Activated T-helper 2 cell treated with anti-CD3 and anti-CD28 coated beads, Interferon-gamma antibody, Interleukin-2, Interleukin-4, amounts not matched to agents 10 μg/mL and 5 μg/mL and 100 μg/mL, durations not matched to agents 14 hours and 24 hours and 36 hours (primary cell): ENCODE measurements at regions not wholly inside any gene's neighbourhood (a gene's known extent, or its start where the extent isn't known, plus 50 kb on each side); places are given as distances from the start of the nearest gene placed in this dataset.
"Not testable (repeated sequence)": the region's sequence is repeated elsewhere in the genome, so short reads cannot be mapped to it uniquely, and the experiment has no call there.

Experiments
- DNase-seq: peaks from one replicate; pipeline ENCODE4 v3.0.0; 2021; ENCODE audit warnings: low spot score
- H3K27ac Mint-ChIP-seq: one replicate; pipeline ENCODE4 v1.8.0; 2021; ENCODE audit warnings: mixed read lengths
- H3K27me3 Mint-ChIP-seq: one replicate; pipeline ENCODE4 v1.8.0; 2021; ENCODE audit warnings: low read depth, mixed read lengths
- H3K36me3 Mint-ChIP-seq: one replicate; pipeline ENCODE4 v1.8.0; 2021; ENCODE audit warnings: low read depth, mixed read lengths
- H3K4me1 Mint-ChIP-seq: one replicate; pipeline ENCODE4 v1.8.0; 2021; ENCODE audit warnings: low read depth, mixed read lengths
- H3K4me3 Mint-ChIP-seq: one replicate; pipeline ENCODE4 v1.8.0; 2021; ENCODE audit warnings: low read depth, mild to moderate bottlenecking, moderate library complexity, mixed read lengths
- H3K9me3 Mint-ChIP-seq: one replicate; pipeline ENCODE4 v1.8.0; 2021; ENCODE audit warnings: mixed read lengths
- intact Hi-C: fragments of 100-400 bp; cut with micrococcal nuclease; formaldehyde crosslinking; loops from one replicate; pipeline ENCODE4 v1.15.1; 2023

DNA sequence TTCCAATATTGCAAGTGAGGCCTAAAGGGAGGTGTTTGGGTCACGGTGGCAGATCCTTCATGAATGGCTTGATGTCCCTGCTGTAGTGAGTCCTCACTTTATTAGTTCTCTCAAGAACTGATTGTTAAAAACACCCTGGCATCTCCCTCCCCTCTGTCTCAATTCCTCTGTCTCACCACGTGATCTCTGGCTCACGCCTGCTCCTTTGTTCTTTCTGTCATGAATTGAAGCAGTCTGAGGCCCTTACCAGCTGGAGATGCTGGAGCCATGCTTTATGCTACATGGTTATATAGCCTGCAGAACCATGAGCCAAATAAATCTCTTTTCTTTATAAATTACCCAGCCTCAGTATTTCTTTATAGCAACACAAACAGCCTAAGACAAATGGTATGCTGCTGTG, 980.7 kb upstream of the GRIA3 start:
- H3K4me3 Mint-ChIP-seq: no peak overlapping the region
- H3K36me3 Mint-ChIP-seq: no peaks in the 10 kb centered on the region
- no peak for DNase-seq
- no peaks in the 10 kb centered on the region for H3K27me3 Mint-ChIP-seq
- intact Hi-C loops: no loop called here
- no peak overlapping the region for H3K27ac Mint-ChIP-seq
- H3K4me1 Mint-ChIP-seq: no peaks in the 10 kb centered on the region
- no peaks in the 10 kb centered on the region for H3K9me3 Mint-ChIP-seq

DNA sequence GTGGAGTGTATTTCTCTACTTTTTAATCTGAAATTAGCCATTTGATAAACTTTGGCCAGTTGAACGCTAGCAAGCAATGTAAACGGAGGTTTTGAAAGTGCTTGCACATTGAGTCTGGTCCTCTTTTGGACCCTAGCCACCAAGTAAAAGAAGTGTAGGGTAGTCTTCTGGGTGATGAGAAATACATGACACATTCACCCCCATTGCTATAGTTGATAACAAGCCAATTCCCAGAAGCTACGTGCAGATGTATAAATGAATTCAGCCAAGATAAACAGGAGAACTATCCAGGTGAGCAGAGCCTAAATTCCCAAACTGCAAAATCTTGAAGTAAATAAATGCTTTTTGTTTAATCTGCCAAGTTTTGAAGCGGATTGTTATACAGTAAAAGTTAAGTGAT, 965.4 kb upstream of the GRIA3 start:
- Mint-ChIP-seq H3K4me3 (no peak overlapping the region), H3K27me3 (no peaks in the 10 kb centered on the region), H3K27ac (no peak overlapping the region), H3K9me3 (no peaks in the 10 kb centered on the region), H3K36me3 (no peaks in the 10 kb centered on the region), H3K4me1 (no peaks in the 10 kb centered on the region)
- intact Hi-C loops: no loop called here
- DNase-seq: no peak

DNA sequence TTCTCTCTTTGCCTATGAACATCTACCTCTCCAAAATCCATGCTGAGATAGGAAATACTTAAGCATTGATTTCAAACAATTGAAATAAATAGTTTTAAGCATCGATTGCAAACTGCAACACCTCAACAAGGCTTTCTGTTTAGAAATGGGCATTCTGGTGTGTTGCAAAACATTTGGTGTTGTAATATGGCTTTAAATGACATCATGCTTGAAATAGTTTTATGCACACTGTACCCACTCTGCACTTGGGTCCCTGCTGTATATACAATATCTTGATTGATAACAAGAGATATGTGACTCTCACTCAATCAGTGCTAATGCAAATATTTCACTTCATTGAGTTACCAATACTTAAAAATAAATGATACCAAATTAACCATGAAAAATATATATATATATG, 964.9 kb upstream of the GRIA3 start:
- no peaks in the 10 kb centered on the region for H3K4me1 Mint-ChIP-seq
- H3K9me3 Mint-ChIP-seq: no peaks in the 10 kb centered on the region
- intact Hi-C loops: no loop called here

DNA sequence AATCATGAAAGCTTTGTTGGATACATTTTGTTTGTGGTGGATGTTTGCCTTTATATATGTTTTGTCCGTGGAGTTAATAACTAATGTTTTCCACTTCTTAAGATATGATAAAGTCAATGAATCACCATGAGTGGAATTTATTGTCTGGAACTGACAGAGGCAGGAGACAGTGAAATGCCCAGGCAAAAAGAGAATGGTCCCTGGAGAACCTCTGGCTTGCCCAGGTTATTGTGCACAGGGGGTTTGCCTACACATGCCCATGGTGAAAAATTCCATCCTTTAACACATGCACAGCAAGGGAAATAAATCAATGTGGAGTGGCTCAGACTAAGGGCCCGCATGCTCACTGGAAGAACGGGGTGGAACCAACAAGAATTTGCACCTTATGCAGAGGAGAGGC, 964.3 kb upstream of the GRIA3 start:
- DNase-seq: no peak
- no peak overlapping the region for H3K4me3 Mint-ChIP-seq
- no peaks in the 10 kb centered on the region for H3K4me1 Mint-ChIP-seq
- intact Hi-C loops: no loop called here
- no peaks in the 10 kb centered on the region for H3K27me3 Mint-ChIP-seq
- no peak overlapping the region for H3K27ac Mint-ChIP-seq
- H3K36me3 Mint-ChIP-seq: no peaks in the 10 kb centered on the region
- H3K9me3 Mint-ChIP-seq: no peaks in the 10 kb centered on the region

More for the DNA sequence above, 964.9 kb upstream of the GRIA3 start:
- H3K27me3 Mint-ChIP-seq: no peaks in the 10 kb centered on the region
- DNase-seq: no peak
- no peak overlapping the region for H3K4me3 Mint-ChIP-seq
- H3K27ac Mint-ChIP-seq: no peak overlapping the region
- no peaks in the 10 kb centered on the region for H3K36me3 Mint-ChIP-seq

DNA sequence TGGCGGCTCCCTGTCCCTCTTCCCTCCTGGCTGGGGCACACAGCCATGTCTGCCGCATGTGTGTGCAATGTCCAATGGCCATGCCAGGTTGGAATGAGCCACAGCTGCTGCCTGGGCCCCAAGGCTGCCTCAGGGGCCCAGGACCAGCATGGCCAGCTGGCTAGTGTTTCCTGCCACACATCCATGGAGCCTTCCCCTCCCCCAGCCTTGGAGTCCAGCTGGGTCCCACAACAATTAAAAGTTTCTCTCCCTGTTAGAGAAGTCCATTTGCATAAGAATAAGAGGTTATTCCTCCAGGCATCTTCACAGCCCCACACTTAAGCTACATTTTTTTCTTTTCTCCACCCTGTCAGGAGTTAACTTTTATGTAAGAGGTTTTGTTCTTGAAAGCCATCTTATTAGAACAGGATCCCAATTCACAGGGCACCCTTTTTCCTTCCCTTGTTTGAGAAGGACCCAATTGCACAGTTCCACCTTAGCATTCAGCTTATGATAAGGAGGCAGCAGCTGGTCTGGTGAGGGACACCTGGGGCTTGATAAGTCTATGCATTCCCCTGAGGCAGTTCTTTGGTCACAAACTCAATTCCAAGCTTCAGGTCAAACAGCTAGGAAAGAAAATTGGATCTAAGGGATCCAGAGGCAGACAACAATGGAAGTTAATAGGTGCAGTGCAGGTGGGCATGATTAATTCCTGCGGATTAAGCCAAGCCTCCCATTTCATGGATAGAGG, 963.3 kb upstream of the GRIA3 start:
- Mint-ChIP-seq H3K4me1 (no peaks in the 10 kb centered on the region), H3K27ac (no peak overlapping the region), H3K4me3 (no peak overlapping the region), H3K27me3 (no peaks in the 10 kb centered on the region), H3K36me3 (no peaks in the 10 kb centered on the region), H3K9me3 (no peaks in the 10 kb centered on the region)
- intact Hi-C loops: no loop called here
- DNase-seq: no peak

DNA sequence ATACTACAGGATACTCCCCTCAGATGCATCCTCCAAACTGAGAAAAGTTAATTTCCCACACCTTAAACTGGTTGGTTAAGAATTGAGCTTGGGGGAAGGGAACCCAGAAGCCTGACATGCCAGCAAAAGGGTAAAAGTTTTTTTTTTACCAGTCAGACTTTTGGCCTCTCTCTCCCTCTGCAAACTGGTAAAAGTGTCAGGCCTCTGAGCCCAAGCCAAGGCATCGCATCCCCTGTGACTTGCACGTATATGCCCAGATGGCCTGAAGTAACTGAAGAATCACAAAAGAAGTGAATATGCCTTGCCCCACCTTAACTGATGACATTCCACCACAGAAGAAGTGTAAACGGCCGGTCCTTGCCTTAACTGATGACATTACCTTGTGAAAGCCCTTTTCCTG, 962.3 kb upstream of the GRIA3 start:
- H3K4me3 Mint-ChIP-seq, H3K9me3 Mint-ChIP-seq, H3K27me3 Mint-ChIP-seq, H3K4me1 Mint-ChIP-seq, H3K27ac Mint-ChIP-seq, DNase-seq, H3K36me3 Mint-ChIP-seq, intact Hi-C loops: not testable (repeated sequence)

DNA sequence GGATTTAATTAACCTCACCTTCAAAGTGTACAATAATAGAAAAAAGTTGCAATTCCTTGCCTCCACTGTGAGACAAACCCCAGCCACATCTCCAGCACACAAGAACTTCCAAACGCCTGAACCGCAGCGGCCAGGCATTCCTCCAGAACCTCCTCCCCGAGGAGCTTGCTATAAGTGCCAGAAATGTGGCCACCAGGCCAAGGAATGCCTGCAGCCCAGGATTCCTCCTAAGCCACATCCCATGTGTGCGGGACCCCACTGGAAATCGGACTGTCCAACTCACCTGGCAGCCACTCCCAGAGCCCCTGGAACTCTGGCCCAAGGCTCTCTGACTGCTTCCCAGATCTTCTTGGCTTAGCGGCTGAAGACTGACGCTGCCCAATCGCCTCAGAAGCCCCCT, 959.9 kb upstream of the GRIA3 start:
- intact Hi-C loops, H3K27ac Mint-ChIP-seq, H3K4me1 Mint-ChIP-seq: not testable (repeated sequence)

DNA sequence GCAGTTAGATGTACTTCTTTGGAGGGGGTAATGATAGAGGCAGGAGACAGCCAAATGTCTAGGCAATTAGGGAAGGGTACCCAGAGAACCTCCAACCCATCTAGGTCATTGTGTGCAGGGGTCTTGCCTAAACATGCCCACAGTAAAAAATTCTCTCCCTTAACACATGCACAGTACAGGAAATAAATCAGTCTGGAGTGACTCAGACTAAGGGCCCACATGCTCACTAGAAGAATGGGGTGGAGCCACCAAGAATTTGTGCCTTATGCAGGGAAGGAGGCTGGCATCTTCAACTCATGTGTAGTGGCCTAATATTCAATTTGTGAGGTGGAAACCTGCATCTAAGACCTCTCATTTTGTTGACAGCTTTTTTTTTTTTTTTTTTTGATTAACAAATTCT, 945.3 kb upstream of the GRIA3 start:
- Mint-ChIP-seq H3K27me3 (no peaks in the 10 kb centered on the region), H3K9me3 (peaks cover 7% of the 10 kb centered on the region), H3K4me3 (no peak overlapping the region), H3K36me3 (no peaks in the 10 kb centered on the region), H3K27ac (no peak overlapping the region), H3K4me1 (no peaks in the 10 kb centered on the region)
- intact Hi-C loops: no loop called here
- DNase-seq: no peak

More for the DNA sequence above, 959.9 kb upstream of the GRIA3 start:
- not testable (repeated sequence) for H3K4me3 Mint-ChIP-seq, H3K36me3 Mint-ChIP-seq, H3K9me3 Mint-ChIP-seq, DNase-seq, H3K27me3 Mint-ChIP-seq

DNA sequence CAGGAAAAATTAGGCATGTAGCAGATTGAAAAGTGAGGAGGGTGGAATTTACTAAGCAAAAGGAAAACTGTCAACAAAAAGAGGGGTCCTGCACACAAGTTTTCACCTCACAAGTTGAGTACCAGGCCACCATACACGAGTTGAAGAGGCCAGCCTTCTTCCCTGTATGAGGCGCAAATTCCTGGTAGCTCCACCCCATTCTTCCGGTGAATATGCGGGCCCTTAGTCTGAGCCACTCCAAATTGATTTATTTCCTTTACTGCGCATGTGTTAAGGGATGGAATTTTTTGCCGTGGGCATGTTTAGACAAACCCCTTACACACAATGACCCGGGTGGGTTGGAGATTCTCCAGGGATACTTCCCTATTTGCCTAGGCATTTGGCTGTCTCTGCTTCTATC, 942.1 kb upstream of the GRIA3 start:
- Mint-ChIP-seq H3K4me3 (no peak overlapping the region), H3K27ac (no peak overlapping the region), H3K9me3 (no peaks in the 10 kb centered on the region), H3K4me1 (no peaks in the 10 kb centered on the region), H3K27me3 (no peaks in the 10 kb centered on the region), H3K36me3 (no peaks in the 10 kb centered on the region)
- DNase-seq: no peak
- intact Hi-C loops: no loop called here

DNA sequence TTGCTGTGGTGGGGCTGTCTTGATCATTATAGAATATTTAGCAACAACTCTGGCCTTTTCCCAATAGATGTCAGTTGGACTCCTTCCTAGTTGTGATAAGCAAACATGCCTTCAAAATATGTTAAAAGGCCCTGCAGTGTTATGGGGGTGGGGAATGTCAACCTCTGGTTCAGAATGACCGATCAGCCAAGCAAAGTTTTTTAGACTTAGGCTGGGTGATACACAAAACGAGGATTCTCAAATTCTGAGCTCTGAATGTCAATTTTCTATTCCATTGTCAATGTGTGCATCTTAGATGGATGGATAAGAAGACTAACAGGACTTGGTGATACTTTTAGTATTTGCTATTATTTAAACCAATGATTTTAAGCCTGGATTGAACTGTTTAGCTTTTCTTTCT, 940.0 kb upstream of the GRIA3 start:
- no peaks in the 10 kb centered on the region for H3K9me3 Mint-ChIP-seq
- no peaks in the 10 kb centered on the region for H3K27me3 Mint-ChIP-seq
- no peak overlapping the region for H3K27ac Mint-ChIP-seq
- H3K36me3 Mint-ChIP-seq: no peaks in the 10 kb centered on the region
- no peak for DNase-seq
- no peaks in the 10 kb centered on the region for H3K4me1 Mint-ChIP-seq
- H3K4me3 Mint-ChIP-seq: no peak overlapping the region
- intact Hi-C loops: no loop called here

DNA sequence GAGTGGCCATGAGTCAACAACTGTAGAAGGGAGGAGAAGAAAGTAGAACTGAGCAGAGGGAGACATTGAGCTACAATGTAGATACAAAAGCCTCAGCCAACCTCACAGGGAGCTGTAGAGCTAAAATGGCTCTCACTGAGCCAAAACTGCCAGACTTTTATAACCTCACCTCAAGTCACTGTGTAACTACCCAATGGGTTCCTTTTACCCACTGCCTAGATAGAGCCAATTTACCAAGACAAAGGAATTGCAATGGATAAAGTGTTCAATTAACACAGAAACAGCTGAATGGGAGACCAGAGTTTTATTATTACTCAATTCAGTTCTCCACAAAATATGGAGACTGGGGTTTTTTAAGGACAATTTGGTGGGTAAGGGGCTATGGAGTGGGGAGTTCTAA, 938.9 kb upstream of the GRIA3 start:
- H3K4me3 Mint-ChIP-seq: no peak overlapping the region
- H3K4me1 Mint-ChIP-seq: no peaks in the 10 kb centered on the region
- no peaks in the 10 kb centered on the region for H3K36me3 Mint-ChIP-seq
- no peak overlapping the region for H3K27ac Mint-ChIP-seq
- no peak for DNase-seq
- no peaks in the 10 kb centered on the region for H3K27me3 Mint-ChIP-seq
- no peaks in the 10 kb centered on the region for H3K9me3 Mint-ChIP-seq
- intact Hi-C loops: no loop called here

DNA sequence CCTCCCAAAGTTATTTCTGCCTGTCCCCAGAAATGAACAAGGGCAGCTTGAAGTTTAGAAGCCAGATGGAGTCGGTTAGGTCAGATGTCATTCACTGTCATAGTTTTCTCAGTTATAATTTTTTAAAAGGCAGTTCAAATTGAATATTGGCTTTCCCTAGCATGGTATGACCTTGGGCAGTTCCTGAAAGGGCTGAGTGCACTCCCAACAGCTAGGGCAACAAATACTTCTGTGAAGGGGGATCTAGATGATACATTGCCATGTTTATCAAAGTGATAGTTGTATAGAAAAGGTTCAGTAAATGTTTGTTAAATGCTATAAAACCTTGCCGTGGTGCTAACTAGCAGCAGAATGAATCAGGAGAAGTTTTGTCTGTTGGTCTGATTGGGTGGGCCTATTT, 938.1 kb upstream of the GRIA3 start:
- Mint-ChIP-seq H3K36me3 (no peaks in the 10 kb centered on the region), H3K9me3 (no peaks in the 10 kb centered on the region), H3K27me3 (no peaks in the 10 kb centered on the region), H3K27ac (no peak overlapping the region), H3K4me3 (no peak overlapping the region), H3K4me1 (no peaks in the 10 kb centered on the region)
- DNase-seq: no peak
- intact Hi-C loops: no loop called here

DNA sequence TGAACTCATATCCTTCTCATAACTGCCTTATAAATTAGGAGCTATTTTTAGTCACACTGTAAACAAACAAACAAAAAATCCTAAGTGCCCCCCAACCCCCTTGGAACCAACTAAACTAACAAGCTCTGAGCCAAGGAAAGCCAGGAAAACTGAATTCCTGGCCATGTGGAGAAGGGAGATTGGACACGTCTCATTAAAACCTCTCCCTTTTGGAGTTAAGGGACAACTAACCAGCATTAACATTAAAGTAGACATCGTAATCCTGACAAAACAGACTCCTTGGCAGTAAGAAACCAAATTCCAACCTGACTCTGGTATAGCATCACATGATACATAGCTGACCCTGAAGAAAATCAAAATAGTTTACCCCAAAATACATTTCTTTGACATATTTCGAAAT, 937.1 kb upstream of the GRIA3 start:
- no peak overlapping the region for H3K4me3 Mint-ChIP-seq
- no peaks in the 10 kb centered on the region for H3K9me3 Mint-ChIP-seq
- DNase-seq: no peak
- no peak overlapping the region for H3K27ac Mint-ChIP-seq
- H3K36me3 Mint-ChIP-seq: no peaks in the 10 kb centered on the region
- intact Hi-C loops: no loop called here
- no peaks in the 10 kb centered on the region for H3K4me1 Mint-ChIP-seq
- no peaks in the 10 kb centered on the region for H3K27me3 Mint-ChIP-seq

DNA sequence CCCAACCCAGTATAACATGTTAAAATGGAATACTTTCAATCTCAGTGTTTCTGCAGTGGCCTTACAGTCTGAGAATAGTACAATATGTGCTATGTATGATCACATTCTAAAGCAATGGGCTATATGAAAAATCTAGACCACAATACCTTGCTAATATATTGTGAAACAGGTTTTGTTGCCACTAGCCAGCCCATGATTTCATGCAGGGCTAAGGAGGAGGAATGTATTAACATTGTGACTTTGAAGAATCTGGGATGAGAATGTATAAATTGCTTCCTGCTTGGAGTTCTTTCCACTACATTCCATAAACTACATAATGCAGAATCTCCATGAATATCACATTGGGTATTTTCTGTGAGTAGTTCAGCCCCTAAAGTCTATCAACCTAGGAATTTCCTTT, 935.4 kb upstream of the GRIA3 start:
- no peaks in the 10 kb centered on the region for H3K36me3 Mint-ChIP-seq
- no peak overlapping the region for H3K4me3 Mint-ChIP-seq
- H3K27ac Mint-ChIP-seq: no peak overlapping the region
- no peak for DNase-seq
- intact Hi-C loops: no loop called here
- H3K9me3 Mint-ChIP-seq: no peaks in the 10 kb centered on the region
- H3K27me3 Mint-ChIP-seq: no peaks in the 10 kb centered on the region
- no peaks in the 10 kb centered on the region for H3K4me1 Mint-ChIP-seq
